Nephron (organoid): ENCODE measurements at regions not wholly inside any gene's neighbourhood (a gene's known extent, or its start where the extent isn't known, plus 50 kb on each side); places are given as distances from the start of the nearest gene placed in this dataset.

Source experiments
- H3K27ac Mint-ChIP-seq, 3 experiments: 2 replicates each; pipeline ENCODE4 v1.8.0; 2020; ENCODE audit warnings: mixed read lengths in 3 of 3, mild to moderate bottlenecking in 2 of 3, moderate library complexity in 1 of 3
- H3K27me3 Mint-ChIP-seq: 2 replicates; pipeline ENCODE4 v1.8.0; 2021; ENCODE audit warnings: low read depth, mild to moderate bottlenecking, moderate library complexity, mixed read lengths
- H3K36me3 Mint-ChIP-seq: 2 replicates; pipeline ENCODE4 v1.8.0; 2020; ENCODE audit warnings: low read depth, mixed read lengths
- H3K4me1 Mint-ChIP-seq: 2 replicates; pipeline ENCODE4 v1.8.0; 2020; ENCODE audit warnings: mixed read lengths
- H3K4me3 Mint-ChIP-seq, 3 experiments: 2 replicates each; pipeline ENCODE4 v1.8.0; 2020; ENCODE audit warnings: mild to moderate bottlenecking in 3 of 3, mixed read lengths in 3 of 3, moderate library complexity in 2 of 3
- H3K9me3 Mint-ChIP-seq: 2 replicates; pipeline ENCODE4 v1.8.0; 2020; ENCODE audit warnings: mixed read lengths
- CTCF ChIP-seq, 3 experiments: fragments of 200-600 bp; sonication (generic); IDR thresholded peaks; one replicate each; pipeline ENCODE4 v1.5.0; 2021; ENCODE audit warnings: antibody characterized with exemption in 3 of 3; ENCODE audit not compliant: unreplicated experiment in 3 of 3

- peaks cover 9% of the 10 kb centered on the region for H3K27me3 Mint-ChIP-seq
- H3K27ac Mint-ChIP-seq, result no peak overlapping the region
- H3K4me3 Mint-ChIP-seq, result no peak overlapping the region
- H3K36me3 Mint-ChIP-seq, result no peaks in the 10 kb centered on the region
- TF ChIP-seq CTCF (IDR thresholded peaks at IDR 0.05; ENCODE audit: unreplicated experiment in 3 of 3), result no peak
- H3K4me1 Mint-ChIP-seq, result peaks cover 10% of the 10 kb centered on the region
- H3K9me3 Mint-ChIP-seq, result peaks cover 8% of the 10 kb centered on the region
Observed at GRCh38 chr19:30778061-30778460, 405.9 kb downstream of the ZNF536 start.

GRCh38 chr19:30775956-30776355 is 403.8 kb downstream of the ZNF536 start:
- no peak overlapping the region for H3K27ac Mint-ChIP-seq
- no peak for TF ChIP-seq CTCF (IDR thresholded peaks at IDR 0.05; ENCODE audit: unreplicated experiment in 3 of 3)
- H3K9me3 Mint-ChIP-seq, result peaks cover 17% of the 10 kb centered on the region
- H3K27me3 Mint-ChIP-seq, result peaks cover 9% of the 10 kb centered on the region
- no peaks in the 10 kb centered on the region for H3K36me3 Mint-ChIP-seq
- H3K4me3 Mint-ChIP-seq, result no peak overlapping the region
- peaks cover 10% of the 10 kb centered on the region for H3K4me1 Mint-ChIP-seq

- H3K27me3 Mint-ChIP-seq, result peaks cover 5% of the 10 kb centered on the region
- no peaks in the 10 kb centered on the region for H3K4me1 Mint-ChIP-seq
- H3K4me3 Mint-ChIP-seq, result no peak overlapping the region
- H3K27ac Mint-ChIP-seq, result no peak overlapping the region
- peaks cover 22% of the 10 kb centered on the region for H3K9me3 Mint-ChIP-seq
- H3K36me3 Mint-ChIP-seq, result no peaks in the 10 kb centered on the region
- no peak for TF ChIP-seq CTCF (IDR thresholded peaks at IDR 0.05; ENCODE audit: unreplicated experiment in 3 of 3)
Observed at GRCh38 chr19:30774252-30774766, 402.1 kb downstream of the ZNF536 start.

- peaks cover 13% of the 10 kb centered on the region for H3K9me3 Mint-ChIP-seq
- no peaks in the 10 kb centered on the region for H3K27me3 Mint-ChIP-seq
- H3K36me3 Mint-ChIP-seq, result peaks cover 4% of the 10 kb centered on the region
- H3K4me1 Mint-ChIP-seq, result no peaks in the 10 kb centered on the region
- no peak overlapping the region for H3K27ac Mint-ChIP-seq
- no peak overlapping the region for H3K4me3 Mint-ChIP-seq
- TF ChIP-seq CTCF (IDR thresholded peaks at IDR 0.05; ENCODE audit: unreplicated experiment in 3 of 3), result no peak
Observed at GRCh38 chr19:30762651-30763050, 390.5 kb downstream of the ZNF536 start.

GRCh38 chr19:30760014-30760413 is 387.8 kb downstream of the ZNF536 start:
- Mint-ChIP-seq H3K36me3 (no peaks in the 10 kb centered on the region), H3K9me3 (peaks cover 5% of the 10 kb centered on the region), H3K27ac (no peak overlapping the region), H3K27me3 (no peaks in the 10 kb centered on the region), H3K4me3 (no peak overlapping the region), H3K4me1 (no peaks in the 10 kb centered on the region)
- no peak for TF ChIP-seq CTCF (IDR thresholded peaks at IDR 0.05; ENCODE audit: unreplicated experiment in 3 of 3)

GRCh38 chr19:30757837-30758617 is 385.8 kb downstream of the ZNF536 start:
- no peak for TF ChIP-seq CTCF (IDR thresholded peaks at IDR 0.05; ENCODE audit: unreplicated experiment in 3 of 3)
- H3K27me3 Mint-ChIP-seq, result no peaks in the 10 kb centered on the region
- H3K9me3 Mint-ChIP-seq, result no peaks in the 10 kb centered on the region

More at GRCh38 chr19:30757837-30758617, 385.8 kb downstream of the ZNF536 start:
- Mint-ChIP-seq H3K27ac (no peak overlapping the region), H3K36me3 (no peaks in the 10 kb centered on the region), H3K4me3 (no peak overlapping the region), H3K4me1 (no peaks in the 10 kb centered on the region)
